T-helper 1 cell (primary cell): ENCODE measurements at regions not wholly inside any gene's neighbourhood (a gene's known extent, or its start where the extent isn't known, plus 50 kb on each side); places are given as distances from the start of the nearest gene placed in this dataset.
"Not testable (repeated sequence)": the region's sequence is repeated elsewhere in the genome, so short reads cannot be mapped to it uniquely, and the experiment has no call there.

Source experiments
- DNase-seq, 5 donors: peaks; one replicate each; pipeline ENCODE4 v3.0.0-alpha.2; 2012 to 2020

GRCh38 chr7:66542528-66543269 lies 86.0 kb upstream of the KCTD7 start:
- DNase-seq: no peak

GRCh38 chr7:66549466-66549865 lies 79.2 kb upstream of the KCTD7 start:
- no peak for DNase-seq

- no peak for DNase-seq
Observed at GRCh38 chr7:66553001-66553400, 75.7 kb upstream of the KCTD7 start.

- DNase-seq: not testable (repeated sequence)
Observed at GRCh38 chr7:66553675-66554074, 75.0 kb upstream of the KCTD7 start.

- not testable (repeated sequence) for DNase-seq
Observed at GRCh38 chr7:66554291-66554690, 74.4 kb upstream of the KCTD7 start.

GRCh38 chr7:66554842-66555430 lies 73.7 kb upstream of the KCTD7 start:
- DNase-seq: not testable (repeated sequence)

- no peak for DNase-seq
Observed at GRCh38 chr7:66556177-66556548, 72.5 kb upstream of the KCTD7 start.

- no peak for DNase-seq
Observed at GRCh38 chr7:66556549-66557213, 72.0 kb upstream of the KCTD7 start.

- peak; percentile 42 to 69 (median 56) for DNase-seq
Observed at GRCh38 chr7:66557214-66558200, 71.2 kb upstream of the KCTD7 start.

- DNase-seq: no peak
Observed at GRCh38 chr7:66558201-66558641, 70.5 kb upstream of the KCTD7 start.

GRCh38 chr7:66558660-66559465 lies 69.8 kb upstream of the KCTD7 start:
- no peak for DNase-seq

GRCh38 chr7:66564045-66564444 lies 64.6 kb upstream of the KCTD7 start:
- DNase-seq: no peak

GRCh38 chr7:66570179-66570578 lies 58.5 kb upstream of the KCTD7 start:
- not testable (repeated sequence) for DNase-seq

- no peak for DNase-seq
Observed at GRCh38 chr7:66571568-66571967, 57.1 kb upstream of the KCTD7 start.

GRCh38 chr7:66573782-66574495 lies 54.7 kb upstream of the KCTD7 start:
- not testable (repeated sequence) for DNase-seq

GRCh38 chr7:66574768-66575167 lies 53.9 kb upstream of the KCTD7 start:
- DNase-seq: not testable (repeated sequence)

GRCh38 chr7:66575398-66575797 lies 53.3 kb upstream of the KCTD7 start:
- DNase-seq: no peak

- DNase-seq: no peak
Observed at GRCh38 chr7:66576646-66577045, 52.0 kb upstream of the KCTD7 start.
